Stimulated activated memory B cell treated with anti-CD40 and anti-IgM and Interleukin-4, amounts not matched to agents 10 μg/mL and 1 μg/mL and 100 μg/mL, for 72 hours (primary cell): ENCODE measurements at regions not wholly inside any gene's neighbourhood (a gene's known extent, or its start where the extent isn't known, plus 50 kb on each side); places are given as distances from the start of the nearest gene placed in this dataset.

Experiments
- ATAC-seq: fragments of 150-1000 bp; cut with Tn5 transposase; 2 replicates; pipeline ENCODE4 v1.10.0; 2021
- H3K27ac Mint-ChIP-seq: one replicate; pipeline ENCODE4 v1.8.0; 2022; ENCODE audit warnings: mild to moderate bottlenecking, mixed read lengths
- H3K27me3 Mint-ChIP-seq: one replicate; pipeline ENCODE4 v1.8.0; 2022; ENCODE audit warnings: mixed read lengths
- H3K36me3 Mint-ChIP-seq: one replicate; pipeline ENCODE4 v1.8.0; 2022; ENCODE audit warnings: mixed read lengths
- H3K4me1 Mint-ChIP-seq: one replicate; pipeline ENCODE4 v1.8.0; 2022; ENCODE audit warnings: mixed read lengths
- H3K4me3 Mint-ChIP-seq: one replicate; pipeline ENCODE4 v1.8.0; 2022; ENCODE audit warnings: mild to moderate bottlenecking, moderate library complexity, mixed read lengths
- H3K9me3 Mint-ChIP-seq: one replicate; pipeline ENCODE4 v1.8.0; 2022; ENCODE audit warnings: mixed read lengths

- no peak overlapping the region for H3K27ac Mint-ChIP-seq
- no peak for ATAC-seq
- no peak overlapping the region for H3K4me3 Mint-ChIP-seq
- H3K27me3 Mint-ChIP-seq: no peaks in the 10 kb centered on the region
- H3K4me1 Mint-ChIP-seq: no peaks in the 10 kb centered on the region
- H3K36me3 Mint-ChIP-seq: peaks cover 4% of the 10 kb centered on the region
- H3K9me3 Mint-ChIP-seq: peaks cover 9% of the 10 kb centered on the region
These were observed 129.1 kb upstream of the CNTN6 start for GRCh38 chr3:963755-964154.

GRCh38 chr3:965826-966225 is 127.0 kb upstream of the CNTN6 start:
- no peaks in the 10 kb centered on the region for H3K4me1 Mint-ChIP-seq
- H3K36me3 Mint-ChIP-seq: peaks cover 4% of the 10 kb centered on the region
- no peaks in the 10 kb centered on the region for H3K27me3 Mint-ChIP-seq
- peaks cover 9% of the 10 kb centered on the region for H3K9me3 Mint-ChIP-seq
- no peak overlapping the region for H3K4me3 Mint-ChIP-seq
- H3K27ac Mint-ChIP-seq: no peak overlapping the region
- no peak for ATAC-seq

GRCh38 chr3:966341-966740 is 126.5 kb upstream of the CNTN6 start:
- Mint-ChIP-seq H3K27ac (no peak overlapping the region), H3K36me3 (peaks cover 4% of the 10 kb centered on the region), H3K27me3 (no peaks in the 10 kb centered on the region), H3K4me1 (no peaks in the 10 kb centered on the region), H3K9me3 (peaks cover 10% of the 10 kb centered on the region), H3K4me3 (no peak overlapping the region)
- ATAC-seq: no peak

- H3K4me1 Mint-ChIP-seq: no peaks in the 10 kb centered on the region
- H3K9me3 Mint-ChIP-seq: peaks cover 13% of the 10 kb centered on the region
- ATAC-seq: no peak
- H3K27ac Mint-ChIP-seq: no peak overlapping the region
- H3K36me3 Mint-ChIP-seq: no peaks in the 10 kb centered on the region
- H3K4me3 Mint-ChIP-seq: no peak overlapping the region
- H3K27me3 Mint-ChIP-seq: no peaks in the 10 kb centered on the region
These were observed 119.5 kb upstream of the CNTN6 start for GRCh38 chr3:973340-973739.

- Mint-ChIP-seq H3K4me3 (no peak overlapping the region), H3K36me3 (no peaks in the 10 kb centered on the region), H3K9me3 (peaks cover 12% of the 10 kb centered on the region), H3K27me3 (no peaks in the 10 kb centered on the region), H3K4me1 (no peaks in the 10 kb centered on the region), H3K27ac (no peak overlapping the region)
- no peak for ATAC-seq
These were observed 116.8 kb upstream of the CNTN6 start for GRCh38 chr3:976006-976405.

GRCh38 chr3:981156-981555 is 111.7 kb upstream of the CNTN6 start:
- Mint-ChIP-seq H3K36me3 (no peaks in the 10 kb centered on the region), H3K4me1 (no peaks in the 10 kb centered on the region), H3K4me3 (no peak overlapping the region), H3K27ac (no peak overlapping the region), H3K9me3 (peaks cover 8% of the 10 kb centered on the region), H3K27me3 (no peaks in the 10 kb centered on the region)
- no peak for ATAC-seq

- Mint-ChIP-seq H3K4me1 (no peaks in the 10 kb centered on the region), H3K4me3 (no peak overlapping the region), H3K36me3 (no peaks in the 10 kb centered on the region), H3K27me3 (no peaks in the 10 kb centered on the region), H3K27ac (no peak overlapping the region), H3K9me3 (peaks cover 8% of the 10 kb centered on the region)
- no peak for ATAC-seq
These were observed 104.0 kb upstream of the CNTN6 start for GRCh38 chr3:988785-989184.

- Mint-ChIP-seq H3K27me3 (no peaks in the 10 kb centered on the region), H3K36me3 (no peaks in the 10 kb centered on the region), H3K27ac (no peak overlapping the region), H3K9me3 (peaks cover 8% of the 10 kb centered on the region), H3K4me1 (no peaks in the 10 kb centered on the region), H3K4me3 (no peak overlapping the region)
- ATAC-seq: no peak
These were observed 100.0 kb upstream of the CNTN6 start for GRCh38 chr3:992871-993270.

GRCh38 chr3:1002010-1002409 is 90.8 kb upstream of the CNTN6 start:
- H3K4me3 Mint-ChIP-seq: no peak overlapping the region
- H3K9me3 Mint-ChIP-seq: no peaks in the 10 kb centered on the region

GRCh38 chr3:1007866-1008265 is 85.0 kb upstream of the CNTN6 start:
- Mint-ChIP-seq H3K27ac (no peak overlapping the region), H3K9me3 (no peaks in the 10 kb centered on the region), H3K4me1 (no peaks in the 10 kb centered on the region), H3K27me3 (no peaks in the 10 kb centered on the region), H3K4me3 (no peak overlapping the region), H3K36me3 (no peaks in the 10 kb centered on the region)
- ATAC-seq: no peak

More at GRCh38 chr3:1002010-1002409, 90.8 kb upstream of the CNTN6 start:
- Mint-ChIP-seq H3K27me3 (no peaks in the 10 kb centered on the region), H3K36me3 (no peaks in the 10 kb centered on the region), H3K27ac (no peak overlapping the region), H3K4me1 (no peaks in the 10 kb centered on the region)
- ATAC-seq: no peak

GRCh38 chr3:1010228-1010627 is 82.6 kb upstream of the CNTN6 start:
- H3K36me3 Mint-ChIP-seq: no peaks in the 10 kb centered on the region
- peaks cover 2% of the 10 kb centered on the region for H3K9me3 Mint-ChIP-seq
- ATAC-seq: no peak
- no peak overlapping the region for H3K4me3 Mint-ChIP-seq
- no peaks in the 10 kb centered on the region for H3K27me3 Mint-ChIP-seq
- H3K27ac Mint-ChIP-seq: no peak overlapping the region
- H3K4me1 Mint-ChIP-seq: no peaks in the 10 kb centered on the region

GRCh38 chr3:1015826-1016225 is 77.0 kb upstream of the CNTN6 start:
- Mint-ChIP-seq H3K4me1 (no peaks in the 10 kb centered on the region), H3K36me3 (no peaks in the 10 kb centered on the region), H3K4me3 (no peak overlapping the region), H3K27ac (no peak overlapping the region), H3K27me3 (no peaks in the 10 kb centered on the region), H3K9me3 (peaks cover 2% of the 10 kb centered on the region)
- ATAC-seq: no peak

GRCh38 chr3:1017870-1018269 is 75.0 kb upstream of the CNTN6 start:
- H3K4me1 Mint-ChIP-seq: no peaks in the 10 kb centered on the region
- no peaks in the 10 kb centered on the region for H3K27me3 Mint-ChIP-seq
- H3K4me3 Mint-ChIP-seq: no peak overlapping the region
- H3K27ac Mint-ChIP-seq: no peak overlapping the region
- peaks cover 6% of the 10 kb centered on the region for H3K9me3 Mint-ChIP-seq
- ATAC-seq: no peak
- H3K36me3 Mint-ChIP-seq: no peaks in the 10 kb centered on the region

- no peak for ATAC-seq
- Mint-ChIP-seq H3K27ac (no peak overlapping the region), H3K36me3 (no peaks in the 10 kb centered on the region), H3K27me3 (no peaks in the 10 kb centered on the region), H3K9me3 (peaks cover 3% of the 10 kb centered on the region), H3K4me3 (no peak overlapping the region), H3K4me1 (no peaks in the 10 kb centered on the region)
These were observed 73.7 kb upstream of the CNTN6 start for GRCh38 chr3:1019157-1019556.

GRCh38 chr3:1026395-1026794 is 66.4 kb upstream of the CNTN6 start:
- H3K36me3 Mint-ChIP-seq: no peaks in the 10 kb centered on the region
- H3K27ac Mint-ChIP-seq: no peak overlapping the region
- H3K27me3 Mint-ChIP-seq: no peaks in the 10 kb centered on the region
- no peak for ATAC-seq
- H3K9me3 Mint-ChIP-seq: peaks cover 14% of the 10 kb centered on the region
- H3K4me3 Mint-ChIP-seq: no peak overlapping the region
- H3K4me1 Mint-ChIP-seq: no peaks in the 10 kb centered on the region

GRCh38 chr3:1036207-1036826 is 56.5 kb upstream of the CNTN6 start:
- Mint-ChIP-seq H3K27me3 (no peaks in the 10 kb centered on the region), H3K4me1 (no peaks in the 10 kb centered on the region), H3K36me3 (no peaks in the 10 kb centered on the region), H3K9me3 (peaks cover 9% of the 10 kb centered on the region), H3K4me3 (no peak overlapping the region), H3K27ac (no peak overlapping the region)
- ATAC-seq: no peak

GRCh38 chr3:1037631-1038030 is 55.2 kb upstream of the CNTN6 start:
- Mint-ChIP-seq H3K9me3 (peaks cover 6% of the 10 kb centered on the region), H3K4me1 (no peaks in the 10 kb centered on the region), H3K36me3 (no peaks in the 10 kb centered on the region), H3K4me3 (no peak overlapping the region), H3K27ac (no peak overlapping the region), H3K27me3 (no peaks in the 10 kb centered on the region)
- no peak for ATAC-seq
